Skeletal muscle satellite cell (primary cell): ENCODE measurements at regions not wholly inside any gene's neighbourhood (a gene's known extent, or its start where the extent isn't known, plus 50 kb on each side); places are given as distances from the start of the nearest gene placed in this dataset.
"Not testable (repeated sequence)": the region's sequence is repeated elsewhere in the genome, so short reads cannot be mapped to it uniquely, and the experiment has no call there.

Experiments used
- H3K27me3 ChIP-seq: 2 replicates; pipeline ENCODE4 v1.7.0; 2013; ENCODE audit warnings: low read length; ENCODE audit not compliant: control insufficient read depth, insufficient read depth
- H3K36me3 ChIP-seq: 2 replicates; pipeline ENCODE4 v1.7.0; 2013; ENCODE audit warnings: mild to moderate bottlenecking, control low read depth, low read length; ENCODE audit not compliant: insufficient read depth
- H3K4me1 ChIP-seq: 2 replicates; pipeline ENCODE4 v1.7.0; 2013; ENCODE audit warnings: low read length; ENCODE audit not compliant: control insufficient read depth, insufficient read depth
- H3K4me2 ChIP-seq: 2 replicates; pipeline ENCODE4 v1.7.0; 2013; ENCODE audit warnings: mild to moderate bottlenecking, low read length
- H3K4me3 ChIP-seq: 2 replicates; pipeline ENCODE4 v1.7.0; 2013; ENCODE audit warnings: low read length
- H3K9ac ChIP-seq: 2 replicates; pipeline ENCODE4 v1.7.0; 2013; ENCODE audit warnings: mild to moderate bottlenecking, low read depth, low read length, moderate library complexity
- H3K9me3 ChIP-seq: replicated peaks from 2 replicates; pipeline ENCODE4 v1.7.0; 2013; ENCODE audit warnings: mild to moderate bottlenecking, control low read depth, low read length

DNA sequence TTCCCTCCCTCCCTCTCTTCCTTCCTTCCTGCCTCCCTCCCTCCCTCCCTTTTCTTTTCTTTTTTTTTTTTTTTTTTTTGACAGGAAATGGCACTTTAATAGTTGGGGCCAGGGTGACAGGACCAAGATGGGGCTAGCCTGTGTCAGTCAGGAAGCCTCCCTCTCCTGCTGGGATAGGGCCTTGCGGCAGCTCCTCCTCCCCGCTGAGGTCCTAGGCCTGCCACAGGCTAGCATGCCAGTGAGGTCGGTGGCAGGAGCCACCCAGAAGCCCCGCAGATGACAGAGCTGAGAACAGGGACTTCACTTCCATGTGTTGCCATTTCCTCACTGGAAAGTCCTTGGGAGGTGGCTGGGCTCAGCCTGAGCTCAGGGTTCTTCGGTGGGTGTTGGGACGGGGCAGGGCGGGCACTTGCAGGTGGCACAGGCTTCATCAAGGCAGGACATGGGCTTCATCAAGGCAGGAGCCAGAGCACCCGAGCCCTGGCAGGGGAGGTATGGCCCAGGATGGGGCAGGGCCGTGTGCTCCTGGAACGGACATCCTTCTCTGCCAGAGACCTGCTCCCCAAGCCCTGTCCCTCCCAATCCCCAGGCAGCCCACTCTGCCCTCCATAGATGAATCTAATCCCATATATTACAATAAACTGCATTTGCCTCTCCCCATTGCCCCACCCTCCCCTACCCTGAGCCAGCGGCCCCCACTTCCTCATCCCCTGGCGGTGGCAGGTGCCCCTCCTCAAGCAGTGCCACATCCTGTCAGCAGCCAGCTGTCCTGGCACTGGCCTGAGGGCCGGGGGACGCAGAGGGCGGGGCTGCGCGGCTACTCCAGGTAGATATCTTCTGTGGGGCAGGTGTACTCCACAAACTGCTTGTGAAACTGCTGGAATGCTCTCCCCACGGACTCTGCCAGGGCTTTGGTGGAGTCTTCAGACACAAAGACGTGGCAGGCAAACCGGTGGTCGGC lies 109.8 kb upstream of the PLEKHM1 start:
- H3K9ac ChIP-seq, H3K27me3 ChIP-seq, H3K4me2 ChIP-seq, H3K4me3 ChIP-seq, H3K36me3 ChIP-seq, H3K9me3 ChIP-seq, H3K4me1 ChIP-seq: not testable (repeated sequence)

- H3K4me3 ChIP-seq, result not testable (repeated sequence)
Measured at GRCh38 chr17:45601013-45601412, 110.5 kb upstream of the PLEKHM1 start.

DNA sequence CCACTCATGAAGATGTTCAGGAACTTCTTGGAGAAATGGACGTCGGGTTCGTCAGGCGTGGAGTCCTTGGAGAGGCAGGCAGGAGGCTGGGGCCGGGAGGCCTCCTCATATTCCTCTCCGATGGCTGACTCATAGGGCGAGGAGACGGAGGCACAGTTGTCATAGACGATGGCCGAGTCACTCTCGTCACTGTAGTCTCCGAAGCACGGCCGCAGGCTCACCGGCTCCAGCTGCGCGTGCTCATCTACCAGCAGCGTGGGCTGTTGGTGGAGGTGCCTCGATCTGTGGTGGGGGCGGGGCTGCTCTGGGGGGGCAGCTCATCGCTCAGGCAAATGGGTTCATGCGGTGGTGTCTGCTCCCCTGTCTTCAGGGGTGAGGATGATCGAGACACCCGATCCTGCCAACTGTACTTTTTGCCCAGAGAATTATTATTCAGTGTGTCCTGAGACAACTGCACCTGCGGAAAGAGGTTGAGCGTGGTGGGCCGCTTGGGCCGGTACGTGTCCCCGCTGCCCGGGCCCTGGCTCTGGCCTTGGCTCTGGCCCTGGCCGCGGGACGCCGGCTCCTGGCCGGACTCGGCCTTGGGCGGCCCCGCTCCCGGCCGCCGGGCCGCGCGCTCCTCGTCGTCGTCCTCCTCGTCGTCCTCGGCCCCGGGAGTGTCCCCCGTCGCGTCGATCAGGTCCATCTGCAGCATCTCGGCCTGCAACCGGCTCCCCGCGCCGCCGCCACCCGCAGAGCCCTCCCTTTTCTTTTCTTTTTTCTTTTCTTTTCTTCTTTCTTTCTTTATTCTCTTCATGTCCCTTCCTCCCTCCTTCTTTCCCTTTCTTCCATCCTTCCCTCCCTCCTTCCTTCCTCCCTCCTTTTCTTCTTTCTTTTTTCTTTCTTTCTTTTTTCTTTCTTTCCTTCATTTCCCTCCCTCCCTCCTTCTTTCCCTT lies 111.4 kb upstream of the PLEKHM1 start:
- H3K36me3 ChIP-seq, H3K27me3 ChIP-seq, H3K9ac ChIP-seq, H3K4me2 ChIP-seq, H3K4me3 ChIP-seq, H3K4me1 ChIP-seq, H3K9me3 ChIP-seq: not testable (repeated sequence)

More at GRCh38 chr17:45601013-45601412, 110.5 kb upstream of the PLEKHM1 start:
- not testable (repeated sequence) for H3K27me3 ChIP-seq, H3K9me3 ChIP-seq, H3K9ac ChIP-seq, H3K36me3 ChIP-seq, H3K4me2 ChIP-seq, H3K4me1 ChIP-seq

- H3K9ac ChIP-seq, H3K4me1 ChIP-seq, H3K4me2 ChIP-seq, H3K9me3 ChIP-seq, H3K36me3 ChIP-seq, H3K4me3 ChIP-seq, H3K27me3 ChIP-seq: not testable (repeated sequence)
Measured at GRCh38 chr17:45605751-45606150, 115.2 kb upstream of the PLEKHM1 start.

- peak overlapping the region; percentile 74 for H3K4me2 ChIP-seq
- peak overlapping the region; percentile 63 for H3K4me3 ChIP-seq
- not testable (repeated sequence) for H3K9ac ChIP-seq, H3K27me3 ChIP-seq, H3K36me3 ChIP-seq, H3K9me3 ChIP-seq, H3K4me1 ChIP-seq
Measured at GRCh38 chr17:45619984-45620405, 129.5 kb upstream of the PLEKHM1 start.

GRCh38 chr17:45620468-45620867 lies 129.9 kb upstream of the PLEKHM1 start:
- not testable (repeated sequence) for H3K9me3 ChIP-seq, H3K27me3 ChIP-seq, H3K36me3 ChIP-seq, H3K4me1 ChIP-seq, H3K9ac ChIP-seq
- peak overlapping the region; percentile 63 for H3K4me3 ChIP-seq
- H3K4me2 ChIP-seq, result peak overlapping the region; percentile 58

DNA sequence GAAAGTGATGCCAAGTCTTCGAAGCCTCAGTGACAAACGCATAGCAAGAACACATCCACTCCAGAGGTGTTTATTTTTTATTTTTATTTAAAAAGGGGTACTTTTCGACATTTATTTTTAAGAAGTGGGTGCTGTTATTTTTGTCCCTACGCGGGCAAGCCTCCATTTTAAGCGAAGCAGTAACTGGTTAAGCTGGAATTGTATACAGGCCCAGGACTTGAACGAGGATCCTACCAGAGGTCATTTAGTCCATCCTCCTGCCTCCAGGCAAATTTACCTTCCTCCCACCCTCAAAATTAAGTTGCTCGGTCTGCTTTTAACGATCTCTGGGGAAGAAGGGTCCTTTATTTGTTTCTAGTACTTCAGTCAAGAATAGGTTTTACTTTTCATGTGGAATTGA lies 130.6 kb upstream of the PLEKHM1 start:
- H3K36me3 ChIP-seq, H3K4me1 ChIP-seq, H3K9ac ChIP-seq, H3K27me3 ChIP-seq, H3K9me3 ChIP-seq, H3K4me3 ChIP-seq: not testable (repeated sequence)
- H3K4me2 ChIP-seq, result peak overlapping the region; percentile 49

- H3K36me3 ChIP-seq, H3K9ac ChIP-seq, H3K9me3 ChIP-seq, H3K4me2 ChIP-seq, H3K27me3 ChIP-seq, H3K4me1 ChIP-seq, H3K4me3 ChIP-seq: not testable (repeated sequence)
Measured at GRCh38 chr17:45622295-45622694, 131.8 kb upstream of the PLEKHM1 start.

GRCh38 chr17:45628019-45628418 lies 137.5 kb upstream of the PLEKHM1 start:
- Histone ChIP-seq H3K27me3 (no peaks in the 10 kb centered on the region), H3K9me3 (no peaks in the 10 kb centered on the region)

DNA sequence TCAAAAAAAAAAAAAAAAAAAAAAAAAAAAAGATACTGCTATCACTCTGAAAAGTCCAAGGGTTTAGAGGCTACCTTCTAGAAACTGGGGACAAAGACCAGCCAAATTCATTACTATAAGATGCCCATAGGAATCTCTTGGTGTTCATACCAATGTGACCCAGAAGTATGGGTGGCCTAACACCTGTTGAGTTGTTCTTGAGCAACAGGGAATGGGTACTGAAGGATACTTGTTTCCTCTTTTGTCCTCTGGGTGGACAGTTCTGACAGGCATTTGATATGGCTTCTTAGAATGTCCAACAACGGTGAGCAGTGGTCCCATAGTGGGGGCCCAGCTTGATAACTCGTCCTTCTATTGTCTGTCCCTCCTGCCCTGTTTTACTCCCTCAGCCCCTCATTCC lies 141.4 kb upstream of the PLEKHM1 start:
- Histone ChIP-seq H3K4me2 (no peak overlapping the region), H3K9ac (no peak overlapping the region), H3K9me3 (no peaks in the 10 kb centered on the region), H3K27me3 (no peaks in the 10 kb centered on the region), H3K36me3 (peaks cover 18% of the 10 kb centered on the region), H3K4me3 (no peak overlapping the region), H3K4me1 (no peaks in the 10 kb centered on the region)

More at GRCh38 chr17:45628019-45628418, 137.5 kb upstream of the PLEKHM1 start:
- Histone ChIP-seq H3K9ac (no peak overlapping the region), H3K4me3 (no peak overlapping the region), H3K4me1 (no peaks in the 10 kb centered on the region), H3K36me3 (peaks cover 11% of the 10 kb centered on the region), H3K4me2 (no peak overlapping the region)

- H3K36me3 ChIP-seq, result peaks cover 5% of the 10 kb centered on the region
- no peak overlapping the region for H3K9ac ChIP-seq
- H3K4me1 ChIP-seq, result no peaks in the 10 kb centered on the region
- no peak overlapping the region for H3K4me3 ChIP-seq
- H3K4me2 ChIP-seq, result no peak overlapping the region
- peaks cover 5% of the 10 kb centered on the region for H3K27me3 ChIP-seq
- no peaks in the 10 kb centered on the region for H3K9me3 ChIP-seq
Measured at GRCh38 chr17:45639297-45639849, 144.7 kb upstream of the CRHR1 start.
